D721Med (cell line): ENCODE measurements at regions not wholly inside any gene's neighbourhood (a gene's known extent, or its start where the extent isn't known, plus 50 kb on each side); places are given as distances from the start of the nearest gene placed in this dataset.

Experiments used
- DNase-seq: peaks from one replicate; pipeline ENCODE4 v3.0.0; 2011; ENCODE audit warnings: low spot score; ENCODE audit not compliant: insufficient read length
- FAIRE-seq: peaks from 2 replicates; lab custom pipeline; 2011; peaks lifted over from hg19 to GRCh38; lab: Jason Lieb, UNC
- CTCF ChIP-seq: IDR thresholded peaks from 2 replicates; pipeline ENCODE4 v1.5.1; 2012; ENCODE audit warnings: mild to moderate bottlenecking, control low read depth; ENCODE audit not compliant: insufficient read depth; ENCODE audit errors: missing control alignments

GRCh38 chr10:47173929-47174442 is 126.0 kb upstream of the GDF10 start:
- TF ChIP-seq CTCF, result no peak
- FAIRE-seq (no peak), DNase-seq (no peak)

- FAIRE-seq, result no peak
- TF ChIP-seq CTCF, result no peak
- no peak for DNase-seq
Observed at GRCh38 chr10:47175181-47176123, 124.5 kb upstream of the GDF10 start.

DNA sequence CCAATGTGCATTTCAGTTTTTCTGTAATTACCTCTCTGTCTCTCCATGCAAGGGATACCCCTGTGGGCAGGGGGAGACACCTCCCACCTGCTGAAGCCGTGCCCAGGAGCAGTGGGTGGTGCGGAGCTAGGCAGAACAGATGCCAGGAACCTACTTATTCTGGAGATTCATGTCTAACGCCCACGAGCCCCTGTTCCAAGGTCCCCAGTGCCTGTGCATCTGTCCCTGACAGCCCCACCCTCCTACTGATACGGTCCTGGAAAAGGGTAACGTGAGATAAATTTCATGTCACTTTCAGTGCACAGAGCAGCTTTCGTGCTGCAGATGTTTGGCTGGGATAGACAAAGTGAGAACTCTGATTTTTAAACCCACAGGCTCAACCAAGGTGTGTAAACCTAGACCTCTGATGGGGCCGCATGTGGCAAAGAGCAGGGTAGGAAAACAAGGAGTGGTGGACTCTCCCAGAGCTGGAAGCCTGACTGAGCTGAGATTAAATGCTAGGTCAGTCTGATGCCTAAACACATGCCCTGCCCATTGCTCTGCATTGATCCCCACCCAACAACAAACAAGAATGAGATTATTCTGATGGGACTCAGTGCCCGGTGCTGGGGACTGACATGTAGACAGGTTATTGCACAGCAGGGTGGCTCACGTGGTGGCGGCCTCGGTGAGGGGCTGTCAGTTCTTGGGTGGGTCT is 123.6 kb upstream of the GDF10 start:
- no peak for DNase-seq
- TF ChIP-seq CTCF, result no peak
- no peak for FAIRE-seq

- DNase-seq, result no peak
- no peak for TF ChIP-seq CTCF
- no peak for FAIRE-seq
Observed at GRCh38 chr10:47176903-47177868, 122.8 kb upstream of the GDF10 start.

GRCh38 chr10:47178537-47179290 is 121.3 kb upstream of the GDF10 start:
- no peak for TF ChIP-seq CTCF
- FAIRE-seq (no peak), DNase-seq (no peak)

GRCh38 chr10:47179291-47179647 is 120.7 kb upstream of the GDF10 start:
- DNase-seq, result no peak
- no peak for FAIRE-seq
- TF ChIP-seq CTCF, result no peak
